T1000 (cell line): ENCODE measurements at regions not wholly inside any gene's neighbourhood (a gene's known extent, or its start where the extent isn't known, plus 50 kb on each side); places are given as distances from the start of the nearest gene placed in this dataset.
"Not testable (repeated sequence)": the region's sequence is repeated elsewhere in the genome, so short reads cannot be mapped to it uniquely, and the experiment has no call there.

ENCODE experiments used
- DNase-seq: peaks from one replicate; lab custom pipeline; 2025; ENCODE audit warnings: mixed read lengths; lab: John Stamatoyannopoulos, UW

- DNase-seq, result no peak
Observed at GRCh38 chr1:118297521-118297920, 112.5 kb upstream of the SPAG17 start.

- DNase-seq, result no peak
Observed at GRCh38 chr1:118294875-118295642, 110.0 kb upstream of the SPAG17 start.

GRCh38 chr1:118291661-118292060 is 106.6 kb upstream of the SPAG17 start:
- no peak for DNase-seq

GRCh38 chr1:118290571-118290970 is 105.5 kb upstream of the SPAG17 start:
- no peak for DNase-seq

GRCh38 chr1:118290046-118290445 is 105.0 kb upstream of the SPAG17 start:
- DNase-seq, result no peak

GRCh38 chr1:118280656-118281055 is 95.6 kb upstream of the SPAG17 start:
- DNase-seq, result not testable (repeated sequence)

- DNase-seq, result no peak
Observed at GRCh38 chr1:118275472-118276115, 90.6 kb upstream of the SPAG17 start.

GRCh38 chr1:118272884-118273283 is 87.9 kb upstream of the SPAG17 start:
- DNase-seq, result no peak

- no peak for DNase-seq
Observed at GRCh38 chr1:118271883-118272282, 86.9 kb upstream of the SPAG17 start.

GRCh38 chr1:118269598-118269997 is 84.6 kb upstream of the SPAG17 start:
- DNase-seq, result no peak

GRCh38 chr1:118266436-118266835 is 81.4 kb upstream of the SPAG17 start:
- no peak for DNase-seq

GRCh38 chr1:118264343-118264742 is 79.3 kb upstream of the SPAG17 start:
- no peak for DNase-seq

- no peak for DNase-seq
Observed at GRCh38 chr1:118262865-118263264, 77.8 kb upstream of the SPAG17 start.

GRCh38 chr1:118258975-118259374 is 73.9 kb upstream of the SPAG17 start:
- no peak for DNase-seq

- no peak for DNase-seq
Observed at GRCh38 chr1:118257946-118258345, 72.9 kb upstream of the SPAG17 start.

GRCh38 chr1:118254491-118255425 is 69.7 kb upstream of the SPAG17 start:
- no peak for DNase-seq

- no peak for DNase-seq
Observed at GRCh38 chr1:118254001-118254400, 69.0 kb upstream of the SPAG17 start.

GRCh38 chr1:118253053-118253915 is 68.3 kb upstream of the SPAG17 start:
- no peak for DNase-seq

GRCh38 chr1:118252624-118253023 is 67.6 kb upstream of the SPAG17 start:
- no peak for DNase-seq

GRCh38 chr1:118250232-118250631 is 65.2 kb upstream of the SPAG17 start:
- DNase-seq, result no peak

- DNase-seq, result no peak
Observed at GRCh38 chr1:118249641-118250040, 64.6 kb upstream of the SPAG17 start.

- DNase-seq, result no peak
Observed at GRCh38 chr1:118247593-118247992, 62.6 kb upstream of the SPAG17 start.
